ENCODE measurements at regions not wholly inside any gene's neighbourhood (a gene's known extent, or its start where the extent isn't known, plus 50 kb on each side); places are given as distances from the start of the nearest gene placed in this dataset.

DNA sequence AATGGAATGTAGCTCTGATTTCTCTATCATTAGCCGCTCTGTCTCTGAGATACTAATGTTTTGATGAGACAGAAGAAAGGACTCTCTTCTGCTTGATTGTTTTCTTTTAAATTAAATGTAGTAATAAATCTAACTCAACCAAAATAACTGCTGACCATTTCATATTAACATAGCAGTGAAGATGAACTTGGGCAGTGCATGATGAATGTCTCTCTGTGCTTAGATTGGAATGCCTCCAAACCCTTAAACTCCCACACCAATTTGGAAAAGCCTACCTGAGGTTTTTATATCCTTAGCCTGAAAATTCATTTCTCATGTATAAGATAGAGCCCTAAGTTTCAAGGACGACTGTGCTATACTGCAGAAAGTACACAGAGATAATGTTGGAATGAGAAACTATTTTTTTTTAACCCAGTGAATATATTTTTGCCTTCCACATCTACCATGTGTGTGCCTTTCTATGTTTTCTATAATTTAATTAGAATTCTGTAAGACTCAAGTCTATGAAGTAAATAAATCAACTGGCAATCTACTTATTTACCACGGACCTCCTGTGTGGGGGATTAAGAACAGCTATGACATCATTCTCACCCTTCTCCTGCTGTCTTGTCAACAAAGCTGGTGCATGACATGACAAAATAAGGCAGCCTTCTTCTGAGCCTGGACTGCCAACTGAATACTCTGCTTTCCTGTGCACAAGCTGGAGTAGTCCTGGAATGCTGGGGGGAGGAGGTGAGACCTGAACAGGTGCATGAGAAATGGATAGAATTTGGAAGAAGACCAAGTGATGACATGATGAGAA, 155.5 kb downstream of the FGF9 start:
- Histone ChIP-seq H3K27me3 (no peaks in the 10 kb centered on the region), H3K4me1 (peaks cover 0 to 17% of the 10 kb centered on the region in 2 donors), H3K27ac (no peak overlapping the region), H3K4me3 (no peak overlapping the region), H3K9me3 (no peaks in the 10 kb centered on the region), H3K36me3 (no peaks in the 10 kb centered on the region)
- DNase-seq (ENCODE audit: low spot score), result no peak
- TF ChIP-seq, protein P1, sequence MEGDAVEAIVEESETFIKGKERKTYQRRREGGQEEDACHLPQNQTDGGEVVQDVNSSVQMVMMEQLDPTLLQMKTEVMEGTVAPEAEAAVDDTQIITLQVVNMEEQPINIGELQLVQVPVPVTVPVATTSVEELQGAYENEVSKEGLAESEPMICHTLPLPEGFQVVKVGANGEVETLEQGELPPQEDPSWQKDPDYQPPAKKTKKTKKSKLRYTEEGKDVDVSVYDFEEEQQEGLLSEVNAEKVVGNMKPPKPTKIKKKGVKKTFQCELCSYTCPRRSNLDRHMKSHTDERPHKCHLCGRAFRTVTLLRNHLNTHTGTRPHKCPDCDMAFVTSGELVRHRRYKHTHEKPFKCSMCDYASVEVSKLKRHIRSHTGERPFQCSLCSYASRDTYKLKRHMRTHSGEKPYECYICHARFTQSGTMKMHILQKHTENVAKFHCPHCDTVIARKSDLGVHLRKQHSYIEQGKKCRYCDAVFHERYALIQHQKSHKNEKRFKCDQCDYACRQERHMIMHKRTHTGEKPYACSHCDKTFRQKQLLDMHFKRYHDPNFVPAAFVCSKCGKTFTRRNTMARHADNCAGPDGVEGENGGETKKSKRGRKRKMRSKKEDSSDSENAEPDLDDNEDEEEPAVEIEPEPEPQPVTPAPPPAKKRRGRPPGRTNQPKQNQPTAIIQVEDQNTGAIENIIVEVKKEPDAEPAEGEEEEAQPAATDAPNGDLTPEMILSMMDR (IDR thresholded peaks at IDR 0.05), result no peak

DNA sequence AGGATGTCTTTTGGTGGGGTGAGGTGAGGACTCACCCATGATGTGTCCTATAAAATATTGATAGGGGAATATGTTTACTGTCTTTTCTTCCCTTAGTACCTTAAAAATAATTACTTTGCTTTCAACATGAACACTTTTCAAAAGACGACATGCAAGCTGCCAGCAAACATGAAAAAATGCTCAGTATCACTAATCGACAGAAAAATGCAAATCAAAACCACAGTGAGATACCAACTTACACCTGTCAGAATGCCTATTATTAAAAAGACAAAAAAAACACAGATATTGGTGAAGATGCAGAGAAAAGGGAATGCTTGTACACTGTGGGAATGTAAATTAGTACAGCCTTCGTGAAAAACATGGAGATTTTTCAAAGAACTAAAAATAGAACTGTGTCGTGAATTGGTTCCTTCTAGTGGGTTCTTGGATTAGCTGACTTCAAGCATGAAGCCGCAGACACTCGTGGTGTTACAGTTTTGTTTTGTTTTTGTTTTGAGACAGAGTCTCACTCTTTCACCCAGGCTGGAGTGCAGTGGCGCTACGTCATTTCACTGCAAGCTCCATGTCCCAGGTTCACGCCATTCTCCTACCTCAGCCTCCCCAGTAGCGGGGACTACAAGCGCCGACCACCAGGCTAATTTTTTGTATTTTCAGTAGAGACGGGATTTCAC, 160.9 kb downstream of the FGF9 start:
- Histone ChIP-seq H3K36me3 (no peaks in the 10 kb centered on the region), H3K9me3 (no peaks in the 10 kb centered on the region), H3K27ac (no peak overlapping the region)

DNA sequence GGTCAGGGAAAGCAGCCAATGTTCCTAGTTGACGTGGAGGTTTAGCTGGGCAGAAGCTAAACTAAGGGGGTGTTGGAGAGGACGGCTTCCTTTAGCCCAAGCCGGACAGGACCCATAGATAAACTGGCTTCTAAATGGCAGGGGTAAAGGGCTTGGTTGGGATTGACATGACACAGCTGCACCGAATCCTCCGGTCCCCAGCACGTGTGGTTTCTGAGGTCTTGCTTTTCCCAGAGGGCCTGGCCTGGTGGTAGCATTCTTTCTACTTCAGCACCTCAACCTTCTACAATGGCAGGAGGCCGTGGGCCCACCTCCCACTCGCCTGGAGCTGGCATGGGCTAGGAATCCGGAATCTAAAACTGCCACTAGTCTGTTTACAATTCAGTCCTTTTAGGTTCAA, 163.0 kb downstream of the FGF9 start:
- no peaks in the 10 kb centered on the region for H3K9me3 ChIP-seq
- H3K4me1 ChIP-seq, result no peaks in the 10 kb centered on the region
- DNase-seq (ENCODE audit: low spot score), result no peak
- no peak overlapping the region for H3K4me3 ChIP-seq
- no peaks in the 10 kb centered on the region for H3K36me3 ChIP-seq
- no peaks in the 10 kb centered on the region for H3K27me3 ChIP-seq
- H3K27ac ChIP-seq, result no peak overlapping the region
- TF ChIP-seq, protein P1 (IDR thresholded peaks at IDR 0.05), result no peak

More for the DNA sequence above, 160.9 kb downstream of the FGF9 start:
- Histone ChIP-seq H3K4me1 (no peaks in the 10 kb centered on the region), H3K27me3 (no peaks in the 10 kb centered on the region), H3K4me3 (no peak overlapping the region)
- TF ChIP-seq, protein P1 (IDR thresholded peaks at IDR 0.05), result no peak
- no peak for DNase-seq (ENCODE audit: low spot score)

DNA sequence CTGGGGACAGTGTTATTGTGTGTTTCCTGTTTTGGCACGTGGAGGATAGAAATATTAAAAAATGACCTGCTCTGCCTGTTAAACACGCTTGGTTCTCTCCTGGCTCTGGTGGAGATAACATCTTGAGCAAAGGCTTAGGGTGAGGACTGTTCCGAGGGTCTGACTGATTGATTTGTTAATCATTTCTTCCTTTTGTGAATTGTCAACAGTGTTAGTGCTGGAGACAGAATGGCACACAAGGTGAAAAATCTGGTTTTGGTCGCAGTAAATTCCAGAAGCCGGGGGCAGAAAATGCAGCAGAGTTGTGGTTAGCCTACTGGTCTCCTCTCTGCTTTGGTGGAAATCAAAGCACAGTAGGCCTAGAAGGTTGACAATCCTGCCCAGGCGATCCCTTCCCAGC, 163.6 kb downstream of the FGF9 start:
- H3K27ac ChIP-seq, result no peak overlapping the region
- H3K4me1 ChIP-seq, result no peaks in the 10 kb centered on the region
- TF ChIP-seq, protein P1 (IDR thresholded peaks at IDR 0.05), result no peak
- no peaks in the 10 kb centered on the region for H3K9me3 ChIP-seq
- no peaks in the 10 kb centered on the region for H3K27me3 ChIP-seq
- no peak overlapping the region for H3K4me3 ChIP-seq
- H3K36me3 ChIP-seq, result no peaks in the 10 kb centered on the region
- DNase-seq (ENCODE audit: low spot score), result no peak

DNA sequence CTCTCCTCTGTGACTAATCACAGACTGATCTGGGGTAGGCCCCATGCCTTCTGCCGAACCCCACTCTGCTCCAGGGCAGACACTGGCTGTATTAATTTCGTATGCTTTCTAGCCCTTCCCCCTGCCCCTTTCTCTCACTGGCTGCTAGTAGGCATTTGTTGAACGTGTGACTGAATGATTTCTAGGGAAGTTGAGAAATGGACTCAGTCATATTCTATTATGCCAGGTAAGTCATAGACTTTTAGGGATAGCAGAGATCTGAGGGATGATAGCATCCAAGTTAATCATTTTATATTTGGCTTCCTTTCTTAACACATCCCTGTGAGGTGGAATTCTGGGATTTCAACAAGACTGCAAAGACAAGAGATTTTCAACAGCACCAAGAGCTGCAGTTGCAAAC, 166.4 kb downstream of the FGF9 start:
- TF ChIP-seq, protein P1 (IDR thresholded peaks at IDR 0.05), result no peak
- Histone ChIP-seq H3K4me1 (no peaks in the 10 kb centered on the region), H3K27ac (no peak overlapping the region), H3K27me3 (no peaks in the 10 kb centered on the region), H3K9me3 (no peaks in the 10 kb centered on the region), H3K4me3 (no peak overlapping the region), H3K36me3 (no peaks in the 10 kb centered on the region)
- no peak for DNase-seq (ENCODE audit: low spot score)

Measured in right atrium auricular region (tissue), 2 donors.